HG03139 (cell line): ENCODE measurements at regions not wholly inside any gene's neighbourhood (a gene's known extent, or its start where the extent isn't known, plus 50 kb on each side); places are given as distances from the start of the nearest gene placed in this dataset.

Experiments used
- ATAC-seq: cut with Tn5 transposase; IDR thresholded peaks from one replicate; pipeline ENCODE4 v1.9.1; 2021; ENCODE audit not compliant: unreplicated experiment

DNA sequence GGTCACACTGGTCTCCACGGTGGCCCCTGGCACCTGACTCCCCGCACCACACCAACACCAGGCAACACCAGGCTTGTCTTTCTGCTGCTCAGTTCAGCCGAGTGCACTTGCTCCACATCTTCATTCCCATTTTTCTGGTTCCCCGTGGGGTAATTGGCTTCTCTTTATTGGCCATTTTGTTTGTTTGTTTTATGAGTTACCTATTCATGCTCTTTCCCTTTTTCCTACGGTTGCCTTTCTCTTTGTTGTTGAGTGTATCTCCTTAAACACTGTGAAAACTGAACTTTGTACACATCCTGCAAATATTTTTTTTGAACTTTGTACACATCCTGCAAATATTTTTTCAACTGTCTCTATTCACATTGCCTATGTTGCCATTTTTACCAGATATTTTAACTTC lies 834.0 kb downstream of the BRD1 start:
- ATAC-seq: no peak

DNA sequence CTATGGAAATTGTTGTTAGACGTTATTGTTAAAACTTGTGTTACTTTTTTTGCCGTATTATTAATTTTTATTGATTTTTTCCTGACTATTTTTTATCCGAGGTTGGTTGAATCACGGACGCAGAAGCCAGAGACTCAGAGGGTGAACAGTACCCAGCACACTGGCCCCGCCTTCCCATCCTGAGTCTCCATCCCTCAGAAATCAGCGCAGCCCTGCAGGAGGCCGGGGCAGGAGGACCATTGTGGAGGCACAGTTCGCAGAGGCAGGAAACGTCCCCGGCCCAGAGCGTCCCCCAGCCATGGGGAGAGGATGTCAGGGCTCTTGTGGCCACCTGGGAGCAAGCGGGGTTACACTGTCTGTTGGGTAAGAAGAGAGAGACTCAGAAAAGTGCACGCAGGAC lies 843.0 kb downstream of the BRD1 start:
- no peak for ATAC-seq

DNA sequence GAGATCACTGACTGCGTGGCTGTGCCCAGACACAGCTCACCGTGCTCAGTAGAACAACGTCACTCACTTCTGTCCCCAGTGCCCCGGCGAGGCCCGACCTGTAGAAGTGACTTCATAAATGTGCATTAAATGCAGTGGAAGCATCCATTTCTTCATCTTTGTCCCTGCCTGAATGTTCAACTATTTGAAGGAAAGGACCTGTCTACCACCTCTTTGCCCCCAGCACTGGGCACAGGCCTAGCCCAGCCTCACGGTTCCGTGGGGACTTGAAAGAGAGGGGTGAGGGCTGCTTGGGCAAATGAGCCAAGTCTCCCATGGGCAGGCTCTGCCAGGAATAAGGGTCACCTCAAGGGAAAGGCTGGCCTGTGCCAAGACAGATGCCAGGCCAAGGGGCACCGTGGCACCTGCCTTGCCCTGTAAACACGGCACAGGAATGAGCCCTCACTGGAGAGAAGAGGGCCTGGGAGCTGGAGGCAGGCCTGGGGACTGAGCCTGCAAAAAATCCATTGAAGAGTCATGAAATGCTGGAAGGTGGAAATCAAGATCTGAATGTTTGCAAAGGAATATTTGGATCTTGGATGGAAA lies 845.3 kb downstream of the BRD1 start:
- ATAC-seq: no peak

DNA sequence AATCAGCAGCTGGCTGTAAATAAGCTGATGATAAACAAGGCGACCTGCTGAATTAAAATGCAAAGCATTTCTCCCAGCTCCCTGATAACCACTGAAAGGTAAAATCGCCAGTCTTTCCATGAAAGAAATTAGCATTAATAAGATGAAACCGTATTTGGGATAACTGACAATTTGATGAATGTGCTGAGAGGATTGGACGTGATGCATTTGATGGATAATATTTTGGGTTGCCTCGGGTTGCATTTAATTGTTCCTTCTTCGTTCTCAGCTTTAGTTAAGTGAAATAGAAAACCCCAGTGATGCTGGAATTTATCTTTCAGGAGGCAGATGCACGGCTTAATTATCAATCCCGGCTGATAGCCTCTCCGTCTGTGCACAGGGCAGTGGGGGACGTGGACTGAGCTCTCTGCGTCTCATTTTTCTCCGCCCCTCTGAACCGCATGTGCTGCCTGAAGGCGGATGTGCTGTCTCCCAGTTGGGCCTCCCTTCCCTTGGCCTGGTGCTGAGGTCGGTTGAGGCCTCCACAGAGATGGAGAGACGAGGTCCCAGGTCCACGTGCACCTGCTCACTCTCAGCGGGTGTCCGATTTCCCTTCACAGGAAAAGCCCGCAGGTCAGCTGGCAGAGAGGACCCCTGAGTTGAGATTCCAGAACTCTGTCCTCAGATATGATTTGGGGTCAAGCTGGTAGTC lies 846.2 kb downstream of the BRD1 start:
- ATAC-seq: no peak

DNA sequence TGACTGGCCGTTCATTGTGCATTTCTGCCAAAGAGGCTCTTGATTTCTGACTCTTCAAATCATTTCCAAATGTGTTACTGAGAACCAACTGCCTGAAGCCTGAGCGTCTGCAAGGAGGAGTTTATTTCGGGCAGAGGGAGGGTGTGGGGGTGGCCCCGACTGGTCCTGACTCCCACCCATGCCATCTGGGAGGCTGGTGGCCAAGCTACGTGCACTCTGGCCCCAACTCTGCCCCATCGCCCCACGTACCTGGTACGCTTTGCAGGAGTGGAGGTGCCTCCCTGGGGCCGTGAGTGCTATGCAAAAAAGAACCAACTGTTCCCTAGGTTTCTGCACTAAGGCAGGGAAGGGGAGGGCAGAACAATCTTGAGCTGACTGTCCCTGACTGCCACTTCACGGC lies 846.8 kb downstream of the BRD1 start:
- no peak for ATAC-seq

DNA sequence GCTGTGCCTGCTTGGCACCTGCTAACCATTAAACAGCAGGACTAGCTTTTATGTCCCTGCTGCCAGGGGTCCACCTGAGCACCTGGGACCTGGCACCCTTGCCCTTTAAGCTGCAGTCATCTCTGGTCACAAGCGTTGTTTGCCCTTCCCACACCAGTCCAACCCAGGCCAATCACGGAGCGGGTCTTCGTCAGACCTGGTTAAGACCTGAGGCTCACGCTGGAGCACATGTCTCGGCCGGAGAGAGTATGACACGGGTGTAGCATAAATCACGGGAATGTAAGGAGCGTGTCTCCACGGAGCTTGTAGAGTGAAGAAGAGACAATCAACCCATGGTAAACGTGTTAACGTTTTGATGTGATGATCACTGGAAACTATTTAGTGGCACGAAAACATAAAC lies 847.3 kb downstream of the BRD1 start:
- ATAC-seq: no peak

DNA sequence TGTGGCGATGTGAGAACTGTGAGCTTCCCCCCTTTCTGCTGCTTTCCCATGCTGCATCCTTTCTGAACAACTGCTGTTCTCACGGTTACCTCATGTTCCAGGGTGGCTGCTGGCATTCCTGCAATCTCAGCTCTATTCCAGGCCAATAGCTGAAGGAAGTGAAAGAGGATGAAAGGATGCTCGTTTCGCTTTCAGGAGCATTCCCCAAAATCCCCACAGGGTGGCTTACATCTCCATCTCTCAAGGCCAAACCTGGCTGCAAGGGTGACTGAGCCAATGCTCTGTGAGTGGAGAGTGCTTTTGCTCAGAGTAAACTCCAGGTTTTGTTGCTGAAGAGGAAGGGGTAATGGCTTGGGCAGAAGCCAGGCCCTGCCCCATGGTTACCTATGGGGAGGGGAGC lies 848.2 kb downstream of the BRD1 start:
- ATAC-seq: no peak

DNA sequence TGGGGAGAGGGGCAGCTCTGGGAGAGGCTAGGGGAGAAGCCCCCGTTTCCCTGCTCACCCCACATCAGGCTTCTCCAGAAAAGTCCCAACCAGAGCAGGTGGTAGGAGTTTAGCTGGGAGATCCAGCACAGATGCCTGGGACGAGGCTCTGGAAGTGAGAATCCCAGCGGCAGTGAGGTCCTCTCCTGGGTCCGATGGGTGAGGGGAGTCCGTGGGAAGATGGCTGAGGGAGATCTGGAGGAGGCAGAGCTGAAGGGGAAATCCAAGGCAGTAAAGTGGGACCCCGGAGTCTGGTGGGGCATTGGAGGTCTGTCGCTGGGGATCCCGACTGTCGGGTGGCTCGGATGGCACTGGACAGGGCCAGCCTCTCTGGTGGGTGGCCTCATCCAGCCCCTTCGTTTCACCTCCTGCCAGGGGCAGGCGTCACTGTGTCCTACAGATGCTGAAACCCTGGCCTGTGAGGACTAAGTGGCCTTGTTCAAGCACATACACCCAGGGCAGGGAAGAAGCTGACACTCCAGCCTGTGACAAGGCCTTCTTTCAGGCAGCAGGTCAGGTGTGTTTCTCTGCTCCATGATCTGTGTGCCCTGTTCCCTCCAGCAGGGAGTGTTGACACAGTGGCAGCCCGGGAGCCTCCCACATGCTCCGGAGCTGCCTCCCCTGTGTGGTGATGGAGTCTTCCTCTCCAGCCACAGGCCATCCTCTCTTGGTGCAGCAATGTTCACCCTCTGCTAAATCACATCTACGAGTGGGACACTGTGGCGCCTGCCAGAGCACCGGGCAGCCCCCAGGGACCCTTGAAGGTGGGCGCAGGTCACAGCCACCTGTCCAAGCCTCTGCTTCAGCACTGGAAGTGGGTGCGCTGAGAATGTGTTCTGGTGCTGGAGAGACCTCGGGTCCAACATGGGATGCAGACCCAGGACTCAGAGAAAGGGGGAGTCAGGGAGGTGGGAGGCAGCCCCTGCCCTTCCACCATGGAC lies 850.8 kb downstream of the BRD1 start:
- ATAC-seq: no peak

DNA sequence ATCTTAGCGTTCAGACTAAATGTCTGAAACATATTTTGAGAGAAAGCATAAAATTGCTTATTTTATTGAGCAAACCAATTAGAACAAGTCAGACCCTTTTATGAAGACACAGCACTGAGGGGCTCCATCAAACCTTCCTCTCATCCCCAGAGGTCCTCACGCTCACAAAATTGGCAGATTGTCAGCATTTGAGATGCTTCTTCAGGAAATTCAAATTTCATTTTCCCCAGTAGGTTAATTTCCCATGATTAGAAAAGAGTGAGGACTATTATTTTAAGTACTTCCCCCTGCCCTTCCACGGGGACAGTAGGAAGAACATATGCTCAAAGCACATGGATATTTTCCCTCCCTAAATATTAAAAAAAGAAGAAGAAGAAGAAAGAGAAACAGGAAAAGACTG lies 851.8 kb downstream of the BRD1 start:
- no peak for ATAC-seq

DNA sequence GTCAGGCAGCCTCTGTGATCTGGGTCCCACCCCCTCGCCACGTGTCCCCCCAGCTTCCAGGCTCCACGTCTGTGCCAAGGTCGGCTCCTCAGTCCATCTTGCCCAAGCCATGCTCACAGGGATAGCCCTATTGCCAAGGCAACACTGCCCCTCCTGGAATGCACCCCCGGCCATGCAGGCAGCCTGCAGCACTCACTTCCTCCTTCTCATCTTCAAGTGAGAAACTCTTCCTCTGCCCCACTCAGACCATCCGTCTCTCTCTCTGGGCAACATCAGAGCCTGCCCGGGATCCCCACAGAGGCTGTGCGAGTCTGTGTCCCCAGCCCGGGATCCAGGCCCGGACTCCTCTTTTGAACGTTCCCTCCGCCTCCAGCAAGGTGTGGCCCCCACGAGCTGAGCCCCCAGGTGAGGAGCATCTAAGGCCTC lies 852.3 kb downstream of the BRD1 start:
- ATAC-seq: no peak

DNA sequence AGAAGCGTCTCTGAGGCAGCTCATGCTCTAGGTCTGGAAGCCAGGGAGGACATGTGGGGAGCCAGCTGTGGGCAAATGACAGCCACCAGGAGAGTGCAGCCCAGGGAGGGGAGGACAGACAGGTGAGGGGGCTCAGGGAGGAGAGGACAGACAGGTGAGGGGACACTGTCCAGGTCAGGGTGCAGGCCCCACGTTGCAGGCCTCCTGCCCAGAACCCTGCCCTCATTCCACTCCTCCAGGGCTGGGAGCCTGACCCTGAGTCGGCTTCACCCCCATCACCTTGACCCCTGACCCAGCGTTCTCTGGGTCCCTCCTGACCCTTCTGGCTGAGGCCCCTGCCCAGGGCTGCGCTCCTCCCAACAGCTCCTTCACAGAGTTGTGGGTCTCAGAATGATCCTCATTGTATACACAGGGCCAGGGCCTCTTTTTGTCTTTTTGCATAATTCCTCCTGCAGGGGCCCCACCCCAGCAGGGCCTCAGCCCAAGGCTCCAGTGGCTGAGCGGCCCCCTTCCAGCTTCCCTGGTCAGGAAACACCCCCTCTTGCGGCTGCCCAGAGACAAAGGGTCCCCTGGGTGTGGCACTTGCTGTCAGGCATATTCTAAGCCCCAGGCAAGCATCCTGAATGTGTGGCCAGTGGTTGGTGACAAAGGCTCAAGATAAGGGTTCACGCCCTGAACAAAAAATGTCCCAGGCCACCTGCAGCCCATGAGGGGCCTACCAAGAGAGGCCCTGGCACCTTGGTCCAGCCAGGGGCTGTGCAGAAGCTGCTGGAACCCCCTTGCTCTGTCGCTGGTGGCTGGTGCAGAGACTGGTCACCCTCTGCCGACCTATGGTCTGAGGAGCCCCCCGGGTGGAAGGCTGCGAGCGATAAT lies 853.0 kb downstream of the BRD1 start:
- ATAC-seq: no peak

DNA sequence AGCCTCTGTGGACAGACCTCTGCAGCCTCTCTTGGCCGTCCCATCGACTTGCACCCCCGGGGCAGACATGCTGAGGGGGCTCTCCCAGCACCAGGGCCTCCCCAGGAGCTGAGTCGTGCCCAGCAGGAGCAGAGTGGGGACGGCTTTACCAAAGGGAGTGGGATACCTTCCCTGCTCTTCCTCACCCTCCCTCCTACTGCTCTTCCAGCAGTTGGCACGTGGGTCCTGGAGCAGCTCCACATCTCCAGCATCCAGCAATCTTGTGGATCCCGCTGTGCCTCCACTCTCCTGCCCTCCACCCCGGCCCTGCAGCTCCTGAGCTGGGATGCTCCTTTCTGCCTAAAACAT lies 854.0 kb downstream of the BRD1 start:
- no peak for ATAC-seq

DNA sequence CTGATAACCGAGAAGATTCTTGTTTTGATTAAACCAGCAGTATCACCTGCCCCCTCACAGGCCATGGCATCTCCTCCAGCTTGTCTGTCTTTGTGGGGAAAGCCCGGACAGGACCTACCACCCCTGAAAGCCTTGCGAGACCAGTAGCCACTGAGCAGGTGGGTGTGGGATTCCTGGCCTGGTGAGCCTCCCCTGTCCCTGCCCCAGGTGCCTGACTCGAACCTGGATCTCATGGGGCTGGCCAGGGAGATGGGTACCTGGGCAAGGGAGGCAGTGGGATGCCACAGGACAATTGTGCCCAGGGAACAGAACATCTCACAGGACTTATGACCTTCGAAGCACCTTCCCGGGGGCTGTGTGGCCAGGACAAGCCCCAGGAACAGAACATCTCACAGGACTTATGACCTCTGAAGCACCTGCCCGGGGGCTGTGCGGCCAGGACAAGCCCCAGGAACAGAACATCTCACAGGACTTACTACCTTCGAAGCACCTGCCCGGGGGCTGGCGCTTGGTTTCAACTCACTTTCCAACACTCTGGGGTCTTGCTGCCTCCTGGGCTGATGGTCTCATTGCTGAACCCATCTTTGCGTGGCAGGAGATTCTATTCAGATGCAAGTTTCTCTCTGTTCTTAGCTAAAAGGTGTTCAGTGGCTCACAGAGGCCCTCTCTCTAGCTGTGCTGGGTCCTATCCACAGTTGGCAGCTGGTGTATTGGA lies 854.5 kb downstream of the BRD1 start:
- ATAC-seq: no peak

DNA sequence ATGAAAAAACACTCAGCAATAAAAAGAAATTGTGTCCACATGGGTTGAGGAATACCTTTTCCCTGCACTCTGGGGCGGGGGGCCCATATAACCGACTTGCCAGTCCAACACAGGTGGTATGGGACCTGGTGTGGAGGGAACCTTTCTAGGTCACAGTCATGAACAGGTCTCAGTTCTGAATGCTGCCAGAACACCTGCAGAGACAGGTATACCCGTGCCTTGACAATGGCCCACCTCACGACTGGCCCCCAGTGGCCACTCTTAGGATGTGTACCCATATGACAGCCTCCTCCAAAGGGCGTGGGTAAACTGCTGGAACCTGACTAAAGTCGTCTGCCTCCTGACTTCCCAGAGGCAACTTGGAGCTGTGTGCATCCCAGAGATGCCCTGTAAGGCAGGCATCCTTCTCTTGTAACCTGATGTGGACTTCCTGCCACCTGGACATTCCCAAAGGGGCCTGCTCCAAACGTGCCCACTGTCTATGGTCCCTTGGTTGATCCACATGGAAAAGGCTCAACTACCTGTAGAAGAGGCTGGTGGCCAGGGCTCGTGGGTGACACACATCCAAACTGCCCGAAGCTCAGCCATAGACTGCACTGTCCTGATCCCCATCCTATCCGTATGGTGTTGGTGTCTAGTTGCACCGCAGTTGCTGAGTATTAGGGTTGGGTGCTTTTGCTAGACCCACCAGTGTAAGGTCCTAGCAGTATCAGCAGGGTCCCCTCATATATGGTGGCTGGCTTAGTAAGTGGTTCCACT lies 859.3 kb downstream of the BRD1 start:
- ATAC-seq: no peak

DNA sequence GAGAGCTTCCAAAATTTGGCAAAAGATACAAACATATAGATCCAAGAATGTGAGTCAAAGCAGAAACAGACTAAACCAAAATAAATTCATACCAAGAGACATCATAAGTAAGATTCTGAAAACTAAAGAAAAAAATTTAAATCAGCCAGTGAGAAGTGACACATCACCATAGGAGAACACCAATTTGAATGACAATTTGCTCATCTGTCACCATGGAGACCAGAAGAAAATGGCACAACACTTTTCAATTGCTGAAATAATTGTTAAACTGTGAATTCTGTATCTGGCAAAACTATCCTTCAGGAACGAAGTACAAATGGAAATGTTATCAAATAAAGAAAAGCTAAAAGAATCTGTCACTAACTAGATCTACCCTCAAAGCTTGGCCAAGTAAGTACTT lies 864.3 kb downstream of the BRD1 start:
- no peak for ATAC-seq

DNA sequence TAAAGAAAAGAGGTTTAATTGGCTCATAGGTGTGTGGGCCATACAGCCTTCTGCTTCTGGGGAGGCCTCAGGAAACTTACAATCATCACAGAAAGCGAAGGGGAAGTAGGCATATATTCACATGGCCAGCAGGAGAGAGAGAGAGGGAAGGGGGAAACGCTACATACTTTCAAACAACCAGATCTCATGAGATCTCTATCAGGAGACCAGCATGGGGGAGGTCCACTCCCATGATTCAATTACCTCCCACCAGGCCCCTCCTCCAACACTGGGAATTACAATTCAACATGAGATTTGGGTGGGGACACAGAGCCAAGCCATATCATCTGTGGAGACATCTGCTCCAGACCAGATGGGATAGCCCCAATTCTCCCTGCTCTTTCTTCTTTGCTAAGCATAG lies 866.0 kb downstream of the BRD1 start:
- ATAC-seq: no peak

DNA sequence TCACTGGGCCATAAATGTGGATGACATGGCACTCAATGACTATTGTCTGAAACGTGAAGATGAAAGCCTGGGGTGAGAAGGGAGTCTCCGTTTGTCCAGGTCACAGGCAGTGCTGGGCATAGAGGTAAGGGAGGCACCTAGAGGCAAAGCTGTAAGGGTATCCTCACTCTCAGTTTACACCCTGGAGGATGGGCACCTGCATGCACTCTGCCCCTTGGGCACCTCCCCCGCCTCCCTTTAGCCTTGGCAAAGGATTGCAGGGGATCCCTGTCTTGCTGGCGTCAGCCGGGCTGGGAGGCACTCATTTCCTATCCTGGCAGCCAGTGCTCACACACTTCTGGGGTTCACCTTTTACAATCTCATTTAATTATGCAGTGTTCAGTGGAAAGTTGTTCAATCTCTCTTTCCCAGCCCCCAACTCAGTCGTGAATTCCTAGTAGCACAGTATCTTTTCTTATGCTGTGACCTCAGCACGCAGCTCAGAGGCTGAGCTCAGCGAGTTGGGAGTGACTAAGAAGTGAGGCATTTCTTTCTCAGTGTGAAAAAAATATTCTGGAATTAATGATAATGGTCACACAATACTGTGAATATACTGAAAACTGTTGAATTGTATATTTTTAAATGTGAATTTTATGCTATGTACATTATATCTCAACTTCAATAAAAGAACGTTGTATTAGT lies 866.6 kb downstream of the BRD1 start:
- no peak for ATAC-seq

DNA sequence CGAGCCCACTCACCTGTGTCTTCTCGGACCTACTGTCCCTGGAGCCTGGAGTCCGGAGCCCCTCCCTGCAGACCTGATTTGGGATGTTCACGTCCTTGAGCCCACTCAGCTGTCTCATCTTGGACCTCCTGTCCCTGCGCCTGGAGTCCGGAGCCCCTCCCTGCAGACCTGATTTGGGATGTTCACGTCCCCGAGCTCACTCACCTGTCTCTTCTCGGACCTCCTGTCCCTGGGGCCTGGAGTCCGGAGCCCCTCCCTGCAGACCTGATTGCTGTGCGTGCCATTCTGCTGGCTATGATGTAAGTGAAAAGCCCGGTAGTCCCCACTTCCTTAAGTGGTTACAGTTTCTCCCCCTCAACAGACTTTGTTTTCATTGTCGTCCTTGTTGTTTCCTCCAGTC lies 867.1 kb downstream of the BRD1 start:
- no peak for ATAC-seq

DNA sequence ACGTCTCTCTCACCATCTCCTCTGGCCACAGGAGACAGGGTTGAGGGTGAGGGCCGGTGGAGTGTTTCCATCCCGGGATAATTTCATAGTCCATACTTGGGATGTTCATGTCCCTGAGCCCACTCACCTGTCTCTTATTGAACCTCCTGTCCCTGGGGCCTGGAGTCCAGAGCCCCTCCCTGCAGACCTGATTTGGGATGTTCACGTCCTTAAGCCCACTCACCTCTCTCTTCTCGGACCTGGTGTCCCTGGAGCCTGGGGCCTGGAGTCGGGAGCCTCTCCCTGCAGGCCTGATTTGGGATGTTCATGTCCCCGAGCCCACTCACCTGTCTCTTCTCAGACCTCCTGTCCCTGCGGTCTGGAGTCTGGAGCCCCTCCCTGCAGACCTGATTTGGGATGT lies 868.2 kb downstream of the BRD1 start:
- no peak for ATAC-seq
